SK-N-MC (cell line): ENCODE measurements at regions not wholly inside any gene's neighbourhood (a gene's known extent, or its start where the extent isn't known, plus 50 kb on each side); places are given as distances from the start of the nearest gene placed in this dataset.

Source experiments
- EZH2 ChIP-seq: fragments of 200-600 bp; sonication (generic); IDR thresholded peaks from one replicate; pipeline ENCODE4 v1.6.1; 2017; ENCODE audit warnings: antibody characterized with exemption
- POLR2AphosphoS5 ChIP-seq: IDR thresholded peaks from 2 replicates; pipeline ENCODE4 v1.6.1; 2012; ENCODE audit warnings: mild to moderate bottlenecking, low read depth, low read length, borderline replicate concordance

- TF ChIP-seq POLR2AphosphoS5 (no peak), EZH2 (no peak)
Measured at GRCh38 chr16:9657641-9658040, 524.6 kb downstream of the GRIN2A start.
